IPS-11a (cell line): ENCODE measurements at regions not wholly inside any gene's neighbourhood (a gene's known extent, or its start where the extent isn't known, plus 50 kb on each side); places are given as distances from the start of the nearest gene placed in this dataset.

Source experiments
- H3K4me3 ChIP-seq: one replicate; pipeline ENCODE4 v1.5.1; 2013; ENCODE audit warnings: low read depth, low read length, control low read depth

DNA sequence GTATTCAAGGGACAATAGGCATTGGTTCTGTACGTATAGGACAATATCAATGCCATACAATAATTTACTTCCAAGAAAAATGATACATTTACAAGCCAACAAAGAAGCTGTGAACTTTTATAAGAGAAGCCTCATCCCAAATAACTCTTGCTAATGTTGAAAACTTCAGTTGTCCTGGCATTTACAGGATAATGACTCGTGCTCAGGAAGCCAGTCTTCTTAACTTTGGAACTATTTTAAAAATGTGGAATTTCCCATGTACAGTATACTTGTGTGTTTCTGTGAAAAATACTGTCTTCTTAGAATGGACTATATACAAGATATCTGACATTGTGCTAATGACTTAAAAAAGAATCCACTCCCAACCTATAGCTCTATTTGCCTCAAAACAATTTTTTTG lies 1479.3 kb upstream of the CDH9 start:
- no peak overlapping the region for H3K4me3 ChIP-seq

DNA sequence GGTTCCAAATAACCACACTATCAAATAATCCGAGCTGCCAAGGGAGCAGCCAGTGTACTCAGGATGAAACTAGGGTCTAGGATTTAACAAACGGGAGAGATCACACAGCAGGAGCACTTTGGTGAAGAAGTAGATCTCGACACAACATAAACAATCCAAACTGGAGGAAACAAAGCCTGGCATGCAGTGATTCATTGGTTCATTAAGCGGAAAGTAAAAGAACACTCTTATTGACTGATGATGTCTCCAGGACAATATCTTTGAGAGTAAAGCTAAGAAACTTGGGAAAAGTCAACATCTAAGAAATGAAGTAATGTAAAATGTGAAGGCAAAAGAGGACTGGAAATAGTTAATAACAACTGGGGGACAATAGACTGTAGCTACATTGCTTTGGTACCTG lies 1478.3 kb upstream of the CDH9 start:
- H3K4me3 ChIP-seq = no peak overlapping the region

DNA sequence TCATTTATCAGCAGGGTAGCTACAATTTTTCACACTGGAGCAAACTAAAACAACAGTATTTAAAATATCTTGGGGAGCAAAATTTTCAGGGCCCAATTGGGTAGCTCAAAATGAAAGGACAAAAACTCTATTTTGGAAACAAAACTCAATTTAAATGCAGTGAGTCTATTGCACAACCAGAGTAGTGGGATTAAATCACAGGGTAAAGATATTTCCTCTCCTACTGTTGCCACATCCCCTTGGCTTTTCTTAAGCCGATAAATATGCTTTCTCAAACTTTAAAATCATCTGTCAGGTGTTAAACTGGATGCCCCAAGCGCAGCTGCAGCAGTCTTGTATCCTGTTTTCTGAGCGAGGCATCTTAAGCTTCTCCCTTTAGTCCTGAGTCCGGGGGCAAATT lies 1474.3 kb upstream of the CDH9 start:
- H3K4me3 ChIP-seq = no peak overlapping the region

DNA sequence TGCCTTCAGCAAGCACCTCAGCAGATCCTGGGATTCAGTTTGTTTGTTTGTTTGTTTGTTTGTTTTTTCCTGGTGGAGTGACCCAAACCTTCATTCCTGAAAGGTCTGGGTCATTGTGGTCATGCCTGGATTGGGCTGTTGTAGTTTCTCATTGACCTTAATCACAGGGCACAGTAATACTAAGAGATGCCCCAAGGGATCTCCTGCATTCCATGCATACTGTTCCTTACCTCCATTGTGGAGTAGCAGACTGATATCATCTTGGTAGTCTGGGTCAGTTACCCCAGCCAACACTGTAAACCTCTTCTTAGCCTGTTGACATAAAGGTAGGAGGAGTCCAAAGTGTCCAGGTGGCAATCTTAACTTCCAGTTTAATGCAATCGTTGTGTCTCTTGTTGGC lies 1466.7 kb upstream of the CDH9 start:
- no peak overlapping the region for H3K4me3 ChIP-seq

DNA sequence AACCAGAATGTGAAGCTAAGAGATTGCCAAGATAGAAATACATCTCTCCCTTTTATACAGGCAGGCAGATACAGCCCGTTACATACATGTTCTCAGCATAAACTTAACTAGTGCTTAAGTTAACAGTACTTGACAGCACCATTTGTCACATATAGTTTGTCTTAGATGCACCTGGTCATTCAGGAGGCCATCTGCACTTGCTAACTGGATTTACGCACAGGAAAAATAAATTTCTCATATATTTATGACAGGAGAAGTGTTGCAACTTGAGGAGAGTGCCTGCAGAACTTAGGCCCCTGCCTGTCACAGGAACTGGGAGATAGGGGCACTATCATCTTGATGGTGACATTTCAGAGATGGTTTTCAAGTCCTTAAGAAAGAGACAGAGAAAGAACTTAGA lies 1462.1 kb upstream of the CDH9 start:
- H3K4me3 ChIP-seq = no peak overlapping the region

DNA sequence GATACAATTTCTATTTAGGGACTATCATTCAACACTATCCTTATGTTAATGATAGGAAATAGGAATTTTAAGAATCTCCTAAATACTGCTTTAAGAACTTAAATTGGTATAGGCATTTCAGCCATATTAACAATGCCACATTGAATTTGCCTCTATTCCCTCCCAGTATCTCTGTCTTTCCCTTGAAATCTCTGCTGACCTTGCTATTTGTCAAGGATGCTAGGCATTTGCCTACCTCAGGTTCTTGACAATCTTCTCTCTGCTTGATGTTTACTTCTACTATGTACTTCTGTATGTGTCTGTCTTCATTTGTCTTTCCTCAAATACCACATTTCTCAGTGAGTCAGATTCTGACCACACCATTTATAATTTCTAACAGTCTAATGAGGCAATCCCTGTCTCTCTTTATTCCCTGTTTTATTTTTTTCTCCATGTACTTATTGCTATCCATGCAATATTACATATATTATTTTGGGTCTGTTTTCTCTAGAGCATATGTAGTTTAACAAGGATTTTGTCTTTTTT lies 1461.4 kb upstream of the CDH9 start:
- H3K4me3 ChIP-seq = no peak overlapping the region

DNA sequence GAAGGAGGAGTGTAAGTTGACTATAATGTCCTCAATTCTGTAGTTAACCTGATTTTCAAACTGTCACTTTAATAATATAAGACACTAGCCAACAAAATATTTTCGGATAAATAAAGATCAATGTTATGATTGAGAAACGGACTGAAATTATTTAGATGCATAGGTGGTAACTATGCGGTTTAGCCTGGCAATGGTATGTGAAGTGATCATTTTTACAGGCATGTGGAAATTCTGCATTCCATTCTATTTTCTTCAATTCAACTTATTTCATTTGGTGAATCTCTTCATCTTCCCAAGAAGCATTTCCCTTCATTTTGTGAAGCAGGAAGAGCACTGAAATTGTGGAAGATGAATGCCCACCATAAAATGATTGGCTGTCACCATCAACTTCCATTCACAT lies 1457.5 kb upstream of the CDH9 start:
- no peak overlapping the region for H3K4me3 ChIP-seq

DNA sequence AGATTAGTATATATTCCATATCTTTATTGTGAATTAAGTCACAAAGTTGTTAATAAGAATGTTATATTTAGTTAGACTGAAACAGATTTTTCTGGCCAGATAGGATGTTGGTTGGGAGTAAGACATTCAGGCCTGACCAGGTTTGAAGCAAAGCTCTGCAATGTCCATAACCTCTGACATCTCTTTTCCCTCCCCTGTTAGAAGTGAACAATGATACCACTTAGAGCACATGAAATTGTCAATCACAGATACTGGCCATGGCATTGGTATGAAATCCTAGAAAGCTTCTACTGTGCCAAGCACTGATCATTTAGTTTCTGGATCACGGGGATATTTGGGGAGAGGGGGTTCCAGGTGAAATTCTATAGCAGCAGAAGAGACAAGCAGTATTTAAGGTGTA lies 1455.1 kb upstream of the CDH9 start:
- H3K4me3 ChIP-seq = no peak overlapping the region

DNA sequence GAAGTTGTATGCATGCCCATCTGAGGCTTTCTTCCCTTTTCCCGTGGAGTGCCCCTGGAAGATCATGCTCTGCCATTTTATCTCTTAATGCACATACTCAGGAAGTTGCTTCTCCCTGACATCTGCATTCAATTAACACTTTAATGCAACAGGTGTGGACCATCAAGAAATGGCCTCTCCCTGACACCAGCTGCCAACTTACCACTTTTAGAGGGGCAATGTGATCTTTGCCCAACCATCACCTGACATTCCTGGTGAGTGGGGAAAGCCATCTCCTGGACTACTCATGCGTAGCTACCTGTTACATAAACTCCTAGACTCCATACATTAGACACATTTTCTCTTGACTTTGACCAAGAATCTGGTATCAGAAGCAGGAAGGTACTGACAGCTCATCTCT lies 1450.4 kb upstream of the CDH9 start:
- no peak overlapping the region for H3K4me3 ChIP-seq

DNA sequence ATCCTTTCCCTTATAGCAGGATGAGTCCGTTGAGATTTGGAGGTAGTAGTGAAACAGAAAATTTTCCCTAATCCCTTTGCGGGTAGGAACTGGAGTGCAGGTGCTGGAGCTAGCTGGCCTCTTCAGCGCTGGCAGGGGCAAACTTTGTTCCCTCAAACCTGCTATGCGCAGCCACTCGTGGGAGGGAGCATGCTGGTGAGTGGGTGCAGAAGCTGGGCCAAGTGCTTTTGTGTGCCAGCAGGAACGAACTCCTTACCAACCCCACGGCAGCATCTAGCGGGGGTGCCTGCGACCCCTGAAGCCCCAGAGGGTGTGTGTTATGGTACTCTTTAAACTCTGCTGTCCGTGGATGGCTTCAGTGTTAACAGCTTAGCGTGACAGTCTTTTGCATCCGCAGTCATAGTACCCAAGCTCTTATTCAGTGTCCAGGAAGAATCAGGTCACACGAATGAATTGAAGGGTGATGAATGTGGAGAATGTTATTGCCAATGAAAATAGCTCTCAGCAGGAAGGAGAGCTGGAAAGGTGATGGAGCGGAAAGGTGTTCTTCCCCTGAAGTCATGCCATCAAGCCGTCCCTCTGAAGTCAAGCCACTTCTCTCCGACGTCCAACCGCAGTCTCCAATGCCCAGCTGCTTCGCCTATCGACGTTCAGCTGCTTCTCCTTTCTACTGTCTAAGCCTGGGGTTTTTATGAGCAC lies 1445.1 kb upstream of the CDH9 start:
- no peak overlapping the region for H3K4me3 ChIP-seq

DNA sequence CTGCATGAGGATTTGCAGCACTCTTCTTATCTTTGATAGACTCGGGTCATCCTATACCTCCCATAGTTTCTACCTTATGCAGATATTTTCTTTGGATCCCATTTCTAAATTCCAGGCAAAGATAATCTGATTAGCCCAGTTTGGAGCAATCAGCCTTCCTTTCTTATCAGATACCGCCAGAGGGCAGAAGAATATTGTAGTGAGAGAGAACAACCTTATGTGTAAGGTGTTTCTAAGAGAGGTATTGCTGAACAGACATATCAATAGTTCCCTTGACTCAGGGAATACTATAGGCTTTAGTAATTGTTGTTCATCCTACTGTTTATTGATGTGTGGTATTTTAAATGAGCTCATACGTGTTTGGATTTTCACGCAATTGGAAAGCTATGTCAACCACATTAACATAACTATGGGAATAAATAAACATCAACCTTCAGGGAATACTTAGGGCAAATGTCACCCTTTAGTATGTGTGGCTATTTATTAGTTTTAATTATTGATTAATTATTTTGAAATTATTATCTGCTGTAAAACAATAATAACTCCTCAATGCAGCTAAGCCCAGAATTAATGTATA lies 1435.2 kb upstream of the CDH9 start:
- no peak overlapping the region for H3K4me3 ChIP-seq

DNA sequence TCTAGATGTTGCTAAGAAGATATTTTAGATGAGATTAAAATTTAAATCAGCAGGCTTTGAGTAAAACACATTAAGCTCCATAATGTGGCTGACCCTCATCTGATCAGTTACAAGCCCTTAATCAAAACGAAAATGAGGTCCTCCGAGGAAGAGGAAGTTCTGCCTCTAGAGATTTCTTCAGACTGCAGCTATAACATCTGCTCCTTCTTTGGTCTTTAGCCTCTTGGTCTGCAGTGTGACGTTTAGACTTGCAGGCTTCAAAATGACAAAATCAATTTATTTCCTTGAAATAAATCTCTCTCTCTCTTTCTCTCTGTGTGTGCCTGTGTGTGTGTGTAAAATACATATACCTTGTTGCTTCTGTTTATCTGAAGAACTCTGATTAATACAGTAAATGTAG lies 1429.8 kb upstream of the CDH9 start:
- H3K4me3 ChIP-seq = no peak overlapping the region

DNA sequence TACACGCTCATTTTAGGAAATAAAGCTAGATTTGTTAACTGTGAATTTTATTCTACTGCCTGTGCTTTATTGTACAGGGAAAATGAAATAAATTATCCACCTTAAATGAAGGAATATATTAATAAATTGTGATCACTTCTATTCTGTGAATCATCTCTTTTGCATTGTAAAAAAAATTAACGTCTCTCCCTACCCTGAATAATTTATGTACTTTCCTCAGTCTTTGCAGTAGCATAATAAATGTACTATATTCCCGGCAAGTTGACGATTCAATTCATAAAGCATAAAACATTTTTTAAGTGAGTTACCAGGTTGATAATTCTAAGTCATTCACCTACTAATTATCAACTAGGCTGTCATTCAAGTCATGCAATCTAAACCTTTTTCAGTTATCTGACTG lies 1425.3 kb upstream of the CDH9 start:
- no peak overlapping the region for H3K4me3 ChIP-seq

DNA sequence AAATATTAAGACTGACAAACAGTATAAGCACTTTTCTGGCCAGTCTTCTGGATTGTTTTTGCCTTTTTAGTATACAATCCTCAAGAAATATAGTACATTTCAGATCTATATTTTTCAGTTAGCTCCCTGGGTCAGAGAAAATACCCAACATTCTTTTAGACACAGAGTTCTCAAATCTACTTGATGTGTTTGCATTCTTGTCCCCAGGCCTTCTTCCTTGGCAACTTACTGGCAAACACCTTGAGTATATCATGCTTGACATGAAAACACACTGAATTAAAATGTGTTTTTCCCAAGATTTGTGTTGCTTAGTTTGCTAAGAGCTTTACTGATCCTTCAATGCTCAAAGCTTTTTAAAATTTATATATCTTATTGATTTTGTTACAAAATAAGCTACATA lies 1413.1 kb upstream of the CDH9 start:
- H3K4me3 ChIP-seq = no peak overlapping the region

DNA sequence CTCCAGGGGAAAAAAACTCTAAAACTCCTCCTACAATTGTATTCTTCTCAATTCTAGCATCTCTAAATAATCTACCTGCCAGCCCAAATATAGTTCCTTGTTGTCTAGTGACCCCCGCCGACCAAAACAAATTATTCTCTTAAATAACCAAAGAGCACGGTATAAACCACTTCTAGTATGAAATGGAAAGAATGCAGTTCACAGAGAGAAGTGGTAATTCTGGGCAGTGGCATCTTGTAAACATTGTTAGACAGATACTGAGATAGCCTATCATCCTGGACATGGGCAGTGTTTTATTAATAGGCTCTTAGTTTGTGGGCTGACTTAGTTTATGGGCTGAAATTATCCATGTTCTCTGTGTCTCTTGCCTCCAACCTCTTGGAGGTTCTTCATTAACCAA lies 1412.6 kb upstream of the CDH9 start:
- no peak overlapping the region for H3K4me3 ChIP-seq

DNA sequence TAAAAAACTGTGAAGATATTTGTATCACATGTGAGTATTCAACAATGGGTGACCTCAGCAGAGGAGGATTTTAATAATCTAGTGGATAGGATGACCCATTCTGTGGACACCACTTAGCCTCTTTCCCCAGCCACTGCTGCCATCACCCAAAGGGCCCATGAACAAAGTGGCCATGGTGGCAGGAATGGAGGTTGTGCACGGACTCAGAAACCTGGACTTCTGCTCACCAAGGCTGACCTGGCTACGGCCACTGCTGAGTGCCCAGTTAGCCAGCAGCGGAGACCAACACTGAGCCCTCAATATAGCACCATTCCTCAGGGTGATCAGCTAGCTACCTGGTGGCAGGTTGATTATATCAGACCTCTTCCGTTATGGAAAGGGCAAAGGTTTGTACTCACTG lies 1410.4 kb upstream of the CDH9 start:
- H3K4me3 ChIP-seq = no peak overlapping the region

DNA sequence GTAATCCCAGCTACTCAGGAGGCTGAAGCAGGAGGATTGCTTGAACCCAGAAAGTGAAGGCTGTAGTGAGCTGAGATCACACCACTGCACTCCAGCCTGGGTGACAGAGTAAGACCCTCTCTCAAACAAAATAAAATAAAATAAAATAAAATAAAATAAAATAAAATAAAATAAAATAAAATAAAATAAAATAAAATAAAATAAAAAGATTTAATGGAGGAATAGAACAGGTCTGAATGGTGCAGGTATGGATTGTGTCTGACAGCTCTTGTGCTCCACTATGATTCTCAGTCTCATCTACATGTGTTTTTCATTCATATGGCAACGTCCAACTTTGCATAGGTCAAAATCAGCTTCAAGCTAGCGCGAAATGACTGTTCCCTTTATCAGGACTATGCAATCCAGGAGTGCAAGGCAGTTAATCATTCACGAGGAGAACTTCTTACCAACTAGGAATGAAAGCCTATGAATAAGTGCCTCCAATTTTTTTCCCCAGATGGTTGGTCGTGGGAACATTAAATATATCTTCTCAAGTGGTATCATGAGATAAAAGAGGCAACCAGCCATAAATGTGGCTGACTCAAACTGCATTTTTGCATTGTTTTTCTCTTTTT lies 1392.3 kb upstream of the CDH9 start:
- no peak overlapping the region for H3K4me3 ChIP-seq

DNA sequence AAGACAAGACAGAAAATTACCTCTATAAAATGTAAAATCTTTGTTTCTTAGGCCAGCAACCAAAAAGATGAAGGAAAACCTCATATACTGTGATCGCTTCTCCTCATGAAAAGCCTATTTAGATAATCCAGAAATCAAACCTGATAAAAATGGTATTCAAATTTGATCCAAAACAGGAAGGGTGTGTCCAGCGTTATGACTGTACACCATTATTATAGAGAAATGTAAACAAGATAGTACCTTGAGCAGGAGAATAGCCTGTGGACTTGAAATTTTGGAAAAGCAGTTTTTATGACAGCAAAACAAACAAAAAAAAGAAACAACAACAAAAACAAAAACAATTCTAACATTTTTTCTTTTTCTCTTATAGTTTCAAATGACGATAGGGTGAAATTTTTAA lies 1382.8 kb upstream of the CDH9 start:
- H3K4me3 ChIP-seq = no peak overlapping the region

DNA sequence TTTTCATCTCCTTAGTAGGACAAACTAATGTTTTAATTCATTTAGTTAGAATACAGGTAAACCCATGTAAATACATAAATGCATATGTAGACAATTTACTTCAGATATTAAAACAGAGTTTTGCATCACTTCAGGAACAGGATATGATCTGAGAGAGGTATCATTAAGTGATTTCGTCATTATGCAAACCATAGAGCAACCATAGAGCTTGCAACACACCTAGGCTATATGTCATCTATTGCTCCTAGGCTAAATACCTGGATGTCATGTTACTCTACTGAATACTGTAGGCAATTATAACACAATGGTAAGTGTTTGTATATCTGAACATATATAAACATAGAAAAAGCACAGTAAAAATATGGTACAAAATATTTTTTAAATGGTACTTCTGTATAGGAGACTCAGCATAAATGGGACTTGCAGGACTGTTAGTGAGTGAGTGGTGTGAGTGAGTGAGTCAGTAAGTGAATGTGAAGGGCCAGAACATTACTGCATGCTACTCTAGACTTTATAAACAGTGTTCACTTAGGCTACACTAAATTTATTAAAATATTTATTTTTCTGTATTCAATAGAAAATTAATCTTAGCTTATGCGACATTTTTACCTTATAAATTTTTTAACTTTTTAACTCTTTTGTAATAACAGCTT lies 1377.5 kb upstream of the CDH9 start:
- H3K4me3 ChIP-seq = no peak overlapping the region

DNA sequence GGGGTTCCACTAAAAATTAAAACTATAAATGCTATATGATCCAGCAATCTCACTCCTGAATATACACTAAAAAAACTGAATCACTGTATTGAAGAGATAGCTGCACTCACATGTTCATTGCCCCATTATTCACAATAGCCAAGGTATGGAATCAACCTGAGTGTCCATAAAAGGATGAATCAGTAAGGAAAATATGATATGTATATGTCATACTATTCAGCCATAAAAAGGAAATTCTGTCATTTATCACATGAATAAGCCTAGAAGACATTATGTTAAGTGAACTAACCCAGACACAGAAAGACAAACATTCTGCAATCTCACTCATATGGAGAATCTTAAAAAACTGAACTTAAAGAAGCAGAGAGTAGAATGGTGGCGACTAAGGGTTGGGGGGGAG lies 1376.2 kb upstream of the CDH9 start:
- no peak overlapping the region for H3K4me3 ChIP-seq

DNA sequence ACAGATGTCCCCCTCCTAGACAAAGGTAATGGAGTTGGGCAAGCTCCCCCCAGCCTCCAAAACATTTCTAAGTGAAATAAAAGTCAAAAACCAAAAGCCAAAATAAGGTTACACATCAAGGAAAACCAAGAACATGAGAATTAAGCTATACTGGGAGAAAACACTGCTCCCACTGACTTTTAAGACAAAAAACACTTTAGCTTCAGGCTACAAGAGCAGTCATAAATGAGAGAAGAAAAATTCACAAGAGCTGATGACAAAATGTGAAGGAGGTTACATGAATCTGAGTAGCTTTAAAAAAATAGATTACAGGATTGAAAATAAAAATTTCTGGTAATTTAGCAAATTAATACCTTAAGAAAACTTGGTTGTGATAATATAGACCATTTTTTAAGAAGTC lies 1370.3 kb upstream of the CDH9 start:
- H3K4me3 ChIP-seq = no peak overlapping the region

DNA sequence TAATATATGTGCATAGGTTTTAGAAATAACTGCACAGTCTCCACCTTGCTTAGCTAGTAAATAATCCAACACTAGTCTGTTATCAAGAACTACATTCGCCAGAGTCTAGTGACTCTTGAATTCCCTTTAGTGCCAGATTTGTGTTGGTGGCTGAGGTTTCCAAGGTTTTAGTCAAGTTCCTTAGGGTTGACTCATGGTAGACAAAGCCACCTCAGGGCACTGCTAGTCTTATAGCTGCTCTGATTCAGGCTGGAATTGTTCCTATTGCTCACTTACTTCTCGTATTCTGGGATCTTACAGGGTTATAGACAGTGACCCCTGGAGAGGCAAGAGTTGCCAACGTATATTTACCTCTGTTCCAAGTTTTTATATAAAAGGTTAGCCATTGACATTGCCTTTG lies 1369.8 kb upstream of the CDH9 start:
- H3K4me3 ChIP-seq = no peak overlapping the region
